ENCODE measurements at regions not wholly inside any gene's neighbourhood (a gene's known extent, or its start where the extent isn't known, plus 50 kb on each side); places are given as distances from the start of the nearest gene placed in this dataset.

- Mint-ChIP-seq H3K27me3 (ENCODE audit: low read depth) (peaks cover 10% of the 10 kb centered on the region), H3K27ac (ENCODE audit: unreplicated experiment) (no peak overlapping the region), H3K36me3 (ENCODE audit: low read depth) (no peaks in the 10 kb centered on the region), H3K4me3 (ENCODE audit: unreplicated experiment) (no peak overlapping the region), H3K9me3 (ENCODE audit: low read depth) (no peaks in the 10 kb centered on the region), H3K4me1 (ENCODE audit: low read depth) (peaks cover 14% of the 10 kb centered on the region)
- no peak for DNase-seq (ENCODE audit: low spot score)
- TF ChIP-seq CTCF (IDR thresholded peaks at IDR 0.05): peak; percentile 89
Observed at GRCh38 chr14:22319526-22320361, 269.3 kb downstream of the DAD1 start.

GRCh38 chr14:22318951-22319350 lies 270.1 kb downstream of the DAD1 start:
- no peak overlapping the region for H3K4me3 Mint-ChIP-seq (ENCODE audit: unreplicated experiment)
- no peak overlapping the region for H3K27ac Mint-ChIP-seq (ENCODE audit: unreplicated experiment)
- H3K27me3 Mint-ChIP-seq (ENCODE audit: low read depth): peaks cover 10% of the 10 kb centered on the region
- no peaks in the 10 kb centered on the region for H3K9me3 Mint-ChIP-seq (ENCODE audit: low read depth)
- no peak for DNase-seq (ENCODE audit: low spot score)
- H3K36me3 Mint-ChIP-seq (ENCODE audit: low read depth): no peaks in the 10 kb centered on the region
- H3K4me1 Mint-ChIP-seq (ENCODE audit: low read depth): peaks cover 17% of the 10 kb centered on the region
- TF ChIP-seq CTCF (IDR thresholded peaks at IDR 0.05): no peak

GRCh38 chr14:22316473-22316872 lies 272.6 kb downstream of the DAD1 start:
- Mint-ChIP-seq H3K27ac (ENCODE audit: unreplicated experiment) (no peak overlapping the region), H3K36me3 (ENCODE audit: low read depth) (no peaks in the 10 kb centered on the region), H3K4me3 (ENCODE audit: unreplicated experiment) (no peak overlapping the region), H3K9me3 (ENCODE audit: low read depth) (no peaks in the 10 kb centered on the region), H3K27me3 (ENCODE audit: low read depth) (peaks cover 5% of the 10 kb centered on the region), H3K4me1 (ENCODE audit: low read depth) (peaks cover 30% of the 10 kb centered on the region)
- TF ChIP-seq CTCF (IDR thresholded peaks at IDR 0.05): no peak
- no peak for DNase-seq (ENCODE audit: low spot score)

- TF ChIP-seq CTCF (IDR thresholded peaks at IDR 0.05): no peak
- peaks cover 33% of the 10 kb centered on the region for H3K4me1 Mint-ChIP-seq (ENCODE audit: low read depth)
- DNase-seq (ENCODE audit: low spot score): no peak
- no peaks in the 10 kb centered on the region for H3K36me3 Mint-ChIP-seq (ENCODE audit: low read depth)
- H3K27ac Mint-ChIP-seq (ENCODE audit: unreplicated experiment): no peak overlapping the region
- H3K27me3 Mint-ChIP-seq (ENCODE audit: low read depth): peaks cover 3% of the 10 kb centered on the region
- H3K4me3 Mint-ChIP-seq (ENCODE audit: unreplicated experiment): no peak overlapping the region
- no peaks in the 10 kb centered on the region for H3K9me3 Mint-ChIP-seq (ENCODE audit: low read depth)
Observed at GRCh38 chr14:22315336-22315735, 273.7 kb downstream of the DAD1 start.

GRCh38 chr14:22314183-22314820 lies 274.7 kb downstream of the DAD1 start:
- Mint-ChIP-seq H3K9me3 (ENCODE audit: low read depth) (no peaks in the 10 kb centered on the region), H3K27me3 (ENCODE audit: low read depth) (no peaks in the 10 kb centered on the region), H3K27ac (ENCODE audit: unreplicated experiment) (no peak overlapping the region), H3K4me3 (ENCODE audit: unreplicated experiment) (no peak overlapping the region), H3K4me1 (ENCODE audit: low read depth) (peaks cover 37% of the 10 kb centered on the region), H3K36me3 (ENCODE audit: low read depth) (no peaks in the 10 kb centered on the region)
- peak; percentile 88 for TF ChIP-seq CTCF (IDR thresholded peaks at IDR 0.05)
- DNase-seq (ENCODE audit: low spot score): no peak
